Astrocyte (in vitro differentiated cells and primary cell): ENCODE measurements at regions not wholly inside any gene's neighbourhood (a gene's known extent, or its start where the extent isn't known, plus 50 kb on each side); places are given as distances from the start of the nearest gene placed in this dataset.

Source experiments
- DNase-seq: peaks from one replicate; pipeline ENCODE4 v3.0.0-alpha.2; 2010; ENCODE audit warnings: low read depth
- FAIRE-seq: peaks from 2 replicates; lab custom pipeline; 2011; peaks lifted over from hg19 to GRCh38; lab: Jason Lieb, UNC
- H2AFZ ChIP-seq: 2 replicates; pipeline ENCODE4 v1.6.0; 2012; ENCODE audit warnings: low read depth, low read length, inconsistent platforms
- H3K27ac ChIP-seq: 2 replicates; pipeline ENCODE4 v1.5.1; 2011; ENCODE audit warnings: low read depth, low read length, inconsistent platforms
- H3K27me3 ChIP-seq: 2 replicates; pipeline ENCODE4 v1.6.0; 2011; ENCODE audit warnings: low read length, inconsistent platforms; ENCODE audit not compliant: insufficient read depth
- H3K36me3 ChIP-seq: 2 replicates; pipeline ENCODE4 v1.5.1; 2011; ENCODE audit warnings: low read length, inconsistent platforms; ENCODE audit not compliant: insufficient read depth
- H3K4me1 ChIP-seq: 2 replicates; pipeline ENCODE4 v1.5.1; 2011; ENCODE audit warnings: low read length, inconsistent platforms; ENCODE audit not compliant: insufficient read depth
- H3K4me2 ChIP-seq: 2 replicates; pipeline ENCODE4 v1.6.0; 2012; ENCODE audit warnings: low read length, inconsistent platforms
- H3K4me3 ChIP-seq: 2 replicates; pipeline ENCODE4 v1.5.1; 2011; ENCODE audit warnings: low read depth, mild to moderate bottlenecking, low read length, inconsistent platforms; ENCODE audit not compliant: insufficient read depth
- H3K79me2 ChIP-seq: 2 replicates; pipeline ENCODE4 v1.6.0; 2012; ENCODE audit warnings: mild to moderate bottlenecking, low read length, inconsistent platforms; ENCODE audit not compliant: insufficient read depth
- H3K9ac ChIP-seq: 2 replicates; pipeline ENCODE4 v1.6.0; 2012; ENCODE audit warnings: mild to moderate bottlenecking, low read length, inconsistent platforms
- H3K9me3 ChIP-seq: 2 replicates; pipeline ENCODE4 v1.5.1; 2012; ENCODE audit warnings: low read depth, mild to moderate bottlenecking, low read length, inconsistent platforms; ENCODE audit not compliant: insufficient read depth
- H4K20me1 ChIP-seq: 2 replicates; pipeline ENCODE4 v1.6.0; 2012; ENCODE audit warnings: low read length, inconsistent platforms; ENCODE audit not compliant: insufficient read depth
- H3K27ac Mint-ChIP-seq: one replicate; pipeline ENCODE4 v1.8.0; 2021; ENCODE audit warnings: mild to moderate bottlenecking, mixed read lengths; ENCODE audit not compliant: unreplicated experiment
- H3K27me3 Mint-ChIP-seq: one replicate; pipeline ENCODE4 v1.8.0; 2021; ENCODE audit warnings: low read depth, mixed read lengths; ENCODE audit not compliant: unreplicated experiment
- H3K36me3 Mint-ChIP-seq: one replicate; pipeline ENCODE4 v1.8.0; 2021; ENCODE audit warnings: low read depth, mixed read lengths; ENCODE audit not compliant: unreplicated experiment
- H3K4me1 Mint-ChIP-seq: one replicate; pipeline ENCODE4 v1.8.0; 2021; ENCODE audit warnings: low read depth, mixed read lengths; ENCODE audit not compliant: unreplicated experiment
- H3K4me3 Mint-ChIP-seq: one replicate; pipeline ENCODE4 v1.8.0; 2021; ENCODE audit warnings: mild to moderate bottlenecking, moderate library complexity, mixed read lengths; ENCODE audit not compliant: unreplicated experiment
- H3K9me3 Mint-ChIP-seq: one replicate; pipeline ENCODE4 v1.8.0; 2021; ENCODE audit warnings: mild to moderate bottlenecking, mixed read lengths; ENCODE audit not compliant: unreplicated experiment
- CTCF ChIP-seq: IDR thresholded peaks from 2 replicates; pipeline ENCODE4 v1.5.1; 2011; ENCODE audit warnings: low read depth, mild to moderate bottlenecking, inconsistent platforms, low read length, moderate library complexity; ENCODE audit not compliant: insufficient read depth
- EZH2 ChIP-seq: IDR thresholded peaks from 2 replicates; pipeline ENCODE4 v1.6.1; 2012; ENCODE audit warnings: mild to moderate bottlenecking, low read length, inconsistent platforms; ENCODE audit not compliant: insufficient read depth

GRCh38 chr5:133840168-133840567, 128.3 kb downstream of the C5orf15 start:
- H3K4me1 Mint-ChIP-seq: no peaks in the 10 kb centered on the region
- no peaks in the 10 kb centered on the region for H3K36me3 Mint-ChIP-seq
- H3K27ac ChIP-seq: no peak overlapping the region
- H3K4me3 ChIP-seq: no peak overlapping the region
- FAIRE-seq: no peak
- peaks cover 29% of the 10 kb centered on the region for H3K27me3 Mint-ChIP-seq
- H3K9ac ChIP-seq: no peak overlapping the region
- no peaks in the 10 kb centered on the region for H3K9me3 ChIP-seq
- TF ChIP-seq CTCF (no peak), EZH2 (no peak)
- H3K4me3 Mint-ChIP-seq: no peak overlapping the region
- H3K4me1 ChIP-seq: no peaks in the 10 kb centered on the region
- peaks cover 3% of the 10 kb centered on the region for H3K9me3 Mint-ChIP-seq
- no peak overlapping the region for H2AFZ ChIP-seq
- H4K20me1 ChIP-seq: no peaks in the 10 kb centered on the region
- no peaks in the 10 kb centered on the region for H3K36me3 ChIP-seq
- H3K27ac Mint-ChIP-seq: no peak overlapping the region
- DNase-seq: no peak
- H3K79me2 ChIP-seq: no peaks in the 10 kb centered on the region
- peaks cover 21% of the 10 kb centered on the region for H3K27me3 ChIP-seq
- H3K4me2 ChIP-seq: no peak overlapping the region

GRCh38 chr5:133839721-133840120, 128.7 kb downstream of the C5orf15 start:
- H3K9me3 Mint-ChIP-seq: peaks cover 3% of the 10 kb centered on the region
- no peaks in the 10 kb centered on the region for H3K4me1 ChIP-seq

More at GRCh38 chr5:133839721-133840120, 128.7 kb downstream of the C5orf15 start:
- FAIRE-seq: no peak
- Histone ChIP-seq H2AFZ (no peak overlapping the region), H3K36me3 (no peaks in the 10 kb centered on the region), H3K9me3 (no peaks in the 10 kb centered on the region), H3K4me2 (no peak overlapping the region), H3K9ac (no peak overlapping the region), H3K79me2 (no peaks in the 10 kb centered on the region), H3K4me3 (no peak overlapping the region), H3K27me3 (peaks cover 21% of the 10 kb centered on the region), H3K27ac (no peak overlapping the region), H4K20me1 (no peaks in the 10 kb centered on the region)
- TF ChIP-seq EZH2 (no peak), CTCF (no peak)
- H3K4me3 Mint-ChIP-seq: no peak overlapping the region
- DNase-seq: no peak
- H3K4me1 Mint-ChIP-seq: no peaks in the 10 kb centered on the region
- peaks cover 29% of the 10 kb centered on the region for H3K27me3 Mint-ChIP-seq
- no peak overlapping the region for H3K27ac Mint-ChIP-seq
- no peaks in the 10 kb centered on the region for H3K36me3 Mint-ChIP-seq
